OCI-LY3 (cell line): ENCODE measurements at regions not wholly inside any gene's neighbourhood (a gene's known extent, or its start where the extent isn't known, plus 50 kb on each side); places are given as distances from the start of the nearest gene placed in this dataset.

ENCODE experiments used
- H2AFZ ChIP-seq: fragments of 200-600, 300-600 bp; shearing (Covaris generic); 2 replicates; pipeline ENCODE4 v1.6.0; 2014; ENCODE audit warnings: antibody characterized with exemption, low read depth, low read length
- H3K27ac ChIP-seq: fragments of 200-600, 300-600 bp; sonication (generic); 2 replicates; pipeline ENCODE4 v1.5.1; 2014; ENCODE audit warnings: mild to moderate bottlenecking, low read length, moderate library complexity, mixed read lengths
- H3K27me3 ChIP-seq: fragments of 200-600, 300-600 bp; sonication (generic); 2 replicates; pipeline ENCODE4 v1.6.1; 2014; ENCODE audit warnings: low read depth, low read length, mixed read lengths
- H3K36me3 ChIP-seq: fragments of 200-600, 300-600 bp; sonication (generic); replicated peaks from 2 replicates; pipeline ENCODE3; 2014; ENCODE audit warnings: low read depth, low read length, mixed read lengths
- H3K4me1 ChIP-seq: fragments of 300-600, 200-600 bp; sonication (generic); 2 replicates; pipeline ENCODE4 v1.6.1; 2014; ENCODE audit warnings: low read length, mixed read lengths
- H3K4me2 ChIP-seq: fragments of 200-600, 300-600 bp; sonication (generic); 2 replicates; pipeline ENCODE4 v1.6.1; 2014; ENCODE audit warnings: low read length, mixed read lengths
- H3K4me3 ChIP-seq: fragments of 300-600, 200-600 bp; sonication (generic); 2 replicates; pipeline ENCODE4 v1.5.1; 2014; ENCODE audit warnings: antibody characterized with exemption, mild to moderate bottlenecking, low read length, moderate library complexity
- H3K79me2 ChIP-seq: fragments of 300-600, 200-600 bp; shearing (Covaris generic); 2 replicates; pipeline ENCODE4 v1.6.1; 2014; ENCODE audit warnings: mild to moderate bottlenecking, low read length, mixed read lengths
- H3K9ac ChIP-seq: fragments of 300-600, 200-600 bp; shearing (Covaris generic); 2 replicates; pipeline ENCODE4 v1.6.0; 2014; ENCODE audit warnings: mild to moderate bottlenecking, low read length, moderate library complexity
- H3K9me3 ChIP-seq: fragments of 200-600, 300-600 bp; shearing (Covaris generic); 2 replicates; pipeline ENCODE4 v1.6.1; 2014; ENCODE audit warnings: low read length, mixed read lengths; ENCODE audit not compliant: insufficient read depth
- H4K20me1 ChIP-seq: fragments of 200-600, 300-600 bp; sonication (generic); 2 replicates; pipeline ENCODE4 v1.6.1; 2016; ENCODE audit warnings: low read length, mixed read lengths; ENCODE audit not compliant: insufficient read depth
- CTCF ChIP-seq: fragments of 200-600, 300-600 bp; sonication (generic); IDR thresholded peaks from 2 replicates; pipeline ENCODE4 v1.5.1; 2014; ENCODE audit warnings: antibody characterized with exemption, low read length, low read depth
- EZH2phosphoT487 ChIP-seq: fragments of 200-600 bp; shearing (Covaris generic); IDR thresholded peaks from 2 replicates; pipeline ENCODE4 v1.6.1; 2018; ENCODE audit warnings: antibody characterized with exemption, mixed run types, low read depth

DNA sequence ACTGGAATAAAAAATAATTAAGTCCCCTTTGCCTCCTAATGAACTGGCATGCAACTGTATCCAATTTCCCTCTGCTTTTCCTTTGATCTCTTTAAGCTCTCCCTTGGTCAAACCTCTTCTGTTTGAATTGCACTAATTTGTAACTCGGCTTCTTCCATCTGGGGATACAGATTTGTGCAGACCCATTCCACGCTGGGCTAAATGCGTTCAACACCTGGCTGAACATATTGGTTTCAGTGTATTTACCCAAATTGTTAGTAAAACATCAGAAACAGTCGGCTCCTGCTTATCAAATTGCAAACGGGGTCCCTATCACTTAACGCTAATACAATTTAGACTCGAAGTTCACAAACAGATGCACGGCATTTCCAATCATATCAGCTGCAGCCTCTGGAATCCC lies 124.9 kb upstream of the TAPT1 start:
- Histone ChIP-seq H3K4me2 (no peak overlapping the region), H3K9me3 (no peaks in the 10 kb centered on the region), H4K20me1 (no peaks in the 10 kb centered on the region), H3K4me1 (no peaks in the 10 kb centered on the region), H3K9ac (no peak overlapping the region), H3K36me3 (no peaks in the 10 kb centered on the region), H3K27me3 (no peaks in the 10 kb centered on the region), H3K27ac (no peak overlapping the region), H3K79me2 (no peaks in the 10 kb centered on the region), H3K4me3 (no peak overlapping the region), H2AFZ (no peak overlapping the region)
- TF ChIP-seq CTCF: no peak
- TF ChIP-seq EZH2phosphoT487: no peak

DNA sequence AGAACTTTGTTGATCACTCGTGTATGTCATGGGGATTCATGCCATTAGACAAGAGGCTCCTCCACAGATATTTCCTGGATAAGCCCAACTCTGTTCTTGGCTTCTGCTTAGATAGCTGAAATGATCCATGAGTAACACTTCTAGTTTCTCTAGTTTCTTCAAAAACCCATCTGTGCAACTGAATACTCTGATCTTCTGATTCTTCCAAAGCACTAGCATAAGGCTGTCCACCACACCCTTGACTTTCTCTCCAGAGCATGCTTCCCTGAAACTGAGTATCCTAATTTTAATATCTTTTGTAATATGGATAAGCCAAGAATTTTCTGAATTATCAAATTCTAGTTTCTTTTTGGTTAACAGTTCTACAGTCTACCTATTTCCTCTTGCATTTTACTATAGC lies 118.6 kb upstream of the TAPT1 start:
- Histone ChIP-seq H3K79me2 (no peaks in the 10 kb centered on the region), H3K4me1 (no peaks in the 10 kb centered on the region), H2AFZ (no peak overlapping the region), H3K9ac (no peak overlapping the region), H3K4me2 (no peak overlapping the region), H3K9me3 (no peaks in the 10 kb centered on the region), H3K36me3 (no peaks in the 10 kb centered on the region), H3K27me3 (no peaks in the 10 kb centered on the region), H4K20me1 (no peaks in the 10 kb centered on the region), H3K4me3 (no peak overlapping the region), H3K27ac (no peak overlapping the region)
- TF ChIP-seq EZH2phosphoT487 (no peak), CTCF (no peak)

GRCh38 chr4:16337936-16338335 lies 111.7 kb upstream of the TAPT1 start:
- no peak overlapping the region for H3K4me3 ChIP-seq
- TF ChIP-seq EZH2phosphoT487: no peak
- no peak for TF ChIP-seq CTCF
- no peak overlapping the region for H2AFZ ChIP-seq
- H3K27ac ChIP-seq: no peak overlapping the region
- H3K36me3 ChIP-seq: no peaks in the 10 kb centered on the region
- H3K79me2 ChIP-seq: no peaks in the 10 kb centered on the region
- no peaks in the 10 kb centered on the region for H4K20me1 ChIP-seq
- H3K27me3 ChIP-seq: no peaks in the 10 kb centered on the region
- H3K9me3 ChIP-seq: no peaks in the 10 kb centered on the region
- H3K4me1 ChIP-seq: no peaks in the 10 kb centered on the region
- H3K9ac ChIP-seq: no peak overlapping the region
- H3K4me2 ChIP-seq: no peak overlapping the region

DNA sequence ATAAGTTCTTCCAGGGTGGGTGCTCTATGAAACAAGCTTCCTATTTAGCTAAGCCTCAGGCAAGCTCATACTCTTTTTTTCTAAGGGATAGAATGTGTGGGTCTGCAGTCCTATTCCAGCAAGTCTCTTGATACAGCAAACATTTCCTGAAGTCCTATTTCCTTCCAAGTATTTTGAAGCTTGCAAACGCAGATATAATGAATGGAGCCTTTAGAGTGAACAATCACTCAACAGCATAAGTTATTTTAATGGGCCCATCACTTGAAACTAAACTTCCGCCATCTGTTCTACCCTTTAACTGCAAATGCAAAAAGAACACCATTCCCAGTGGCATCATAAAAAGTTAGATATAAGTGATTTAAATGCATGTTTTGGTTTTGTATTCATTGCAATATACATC lies 108.3 kb upstream of the TAPT1 start:
- Histone ChIP-seq H3K4me1 (no peaks in the 10 kb centered on the region), H3K36me3 (no peaks in the 10 kb centered on the region), H3K27ac (no peak overlapping the region), H3K4me2 (no peak overlapping the region), H3K4me3 (no peak overlapping the region), H3K27me3 (no peaks in the 10 kb centered on the region), H3K79me2 (no peaks in the 10 kb centered on the region), H3K9me3 (no peaks in the 10 kb centered on the region), H3K9ac (no peak overlapping the region), H2AFZ (no peak overlapping the region), H4K20me1 (no peaks in the 10 kb centered on the region)
- TF ChIP-seq EZH2phosphoT487 (no peak), CTCF (no peak)
